Activated CD8-positive, alpha-beta T cell treated with anti-CD3 and anti-CD28 coated beads, Interleukin-2, amount 10 ng/mL, durations not matched to agents 7 days and 5 days (primary cell): ENCODE measurements at regions not wholly inside any gene's neighbourhood (a gene's known extent, or its start where the extent isn't known, plus 50 kb on each side); places are given as distances from the start of the nearest gene placed in this dataset.

Experiments used
- ATAC-seq: fragments of 150-1000 bp; cut with Tn5 transposase; one replicate; pipeline ENCODE4 v1.10.0; 2021; ENCODE audit warnings: moderate library complexity
- CTCF ChIA-PET: fragments of 350-600 bp; sonication (Branson Sonifier 250); formaldehyde crosslinking; loops from one replicate; lab custom pipeline; 2021; ENCODE audit warnings: antibody characterized with exemption; lab: Charles Lee
- POLR2A ChIA-PET: fragments of 350-600 bp; sonication (Branson Sonifier 250); formaldehyde crosslinking; loops from one replicate; lab custom pipeline; 2021; ENCODE audit warnings: antibody characterized with exemption; lab: Charles Lee
- DNase-seq: peaks from one replicate; pipeline ENCODE4 v3.0.0-alpha.2; 2020
- H3K27ac Mint-ChIP-seq: one replicate; pipeline ENCODE4 v1.8.0; 2021; ENCODE audit warnings: mild to moderate bottlenecking, mixed read lengths
- H3K27me3 Mint-ChIP-seq: one replicate; pipeline ENCODE4 v1.8.0; 2021; ENCODE audit warnings: low read depth, mixed read lengths
- H3K36me3 Mint-ChIP-seq: one replicate; pipeline ENCODE4 v1.8.0; 2021; ENCODE audit warnings: low read depth, mixed read lengths
- H3K4me1 Mint-ChIP-seq: one replicate; pipeline ENCODE4 v1.8.0; 2021; ENCODE audit warnings: low read depth, mixed read lengths
- H3K4me3 Mint-ChIP-seq: one replicate; pipeline ENCODE4 v1.8.0; 2021; ENCODE audit warnings: mild to moderate bottlenecking, mixed read lengths
- H3K9me3 Mint-ChIP-seq: one replicate; pipeline ENCODE4 v1.8.0; 2022; ENCODE audit warnings: mixed read lengths; ENCODE audit not compliant: insufficient read depth

GRCh38 chr5:67308988-67309688, 112.5 kb upstream of the CD180 start:
- CTCF ChIA-PET, result no interaction called here
- POLR2A ChIA-PET, result no interaction called here
- H3K9me3 Mint-ChIP-seq, result no peaks in the 10 kb centered on the region
- ATAC-seq (no peak), DNase-seq (no peak)
- H3K4me1 Mint-ChIP-seq, result peaks cover 13% of the 10 kb centered on the region
- no peak overlapping the region for H3K4me3 Mint-ChIP-seq
- H3K36me3 Mint-ChIP-seq, result no peaks in the 10 kb centered on the region
- H3K27ac Mint-ChIP-seq, result no peak overlapping the region
- no peaks in the 10 kb centered on the region for H3K27me3 Mint-ChIP-seq

DNA sequence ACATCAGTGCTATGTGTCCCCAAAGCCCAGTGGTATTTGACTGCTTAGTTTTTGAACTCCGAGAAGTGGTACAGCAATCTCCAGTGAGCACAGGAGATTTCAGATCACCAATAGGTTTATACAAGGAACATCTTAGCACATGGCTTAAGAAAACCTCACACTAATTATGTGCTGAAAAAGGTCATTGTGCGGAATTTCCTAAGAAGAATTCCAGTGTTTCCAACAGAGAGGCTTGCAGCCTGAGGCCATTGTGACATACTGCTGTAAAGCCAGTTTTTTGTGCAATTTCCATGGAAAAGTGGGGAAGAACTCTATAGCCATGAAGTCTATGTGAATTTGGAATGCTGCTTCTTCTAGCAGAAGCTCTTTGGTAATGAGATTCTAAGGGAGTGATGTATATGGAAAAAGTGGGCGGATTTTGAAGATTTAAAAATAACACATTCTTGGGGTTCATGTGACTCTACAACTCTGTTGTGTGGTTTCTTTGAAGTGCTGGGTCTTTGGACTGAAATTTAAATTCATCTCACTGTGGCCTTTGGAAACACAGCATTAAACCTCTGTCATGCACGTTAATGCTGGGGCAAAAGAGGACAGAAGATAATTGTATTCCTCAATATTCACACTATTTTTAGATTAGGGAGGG, 110.5 kb upstream of the CD180 start:
- no peaks in the 10 kb centered on the region for H3K36me3 Mint-ChIP-seq
- POLR2A ChIA-PET, result no interaction called here

DNA sequence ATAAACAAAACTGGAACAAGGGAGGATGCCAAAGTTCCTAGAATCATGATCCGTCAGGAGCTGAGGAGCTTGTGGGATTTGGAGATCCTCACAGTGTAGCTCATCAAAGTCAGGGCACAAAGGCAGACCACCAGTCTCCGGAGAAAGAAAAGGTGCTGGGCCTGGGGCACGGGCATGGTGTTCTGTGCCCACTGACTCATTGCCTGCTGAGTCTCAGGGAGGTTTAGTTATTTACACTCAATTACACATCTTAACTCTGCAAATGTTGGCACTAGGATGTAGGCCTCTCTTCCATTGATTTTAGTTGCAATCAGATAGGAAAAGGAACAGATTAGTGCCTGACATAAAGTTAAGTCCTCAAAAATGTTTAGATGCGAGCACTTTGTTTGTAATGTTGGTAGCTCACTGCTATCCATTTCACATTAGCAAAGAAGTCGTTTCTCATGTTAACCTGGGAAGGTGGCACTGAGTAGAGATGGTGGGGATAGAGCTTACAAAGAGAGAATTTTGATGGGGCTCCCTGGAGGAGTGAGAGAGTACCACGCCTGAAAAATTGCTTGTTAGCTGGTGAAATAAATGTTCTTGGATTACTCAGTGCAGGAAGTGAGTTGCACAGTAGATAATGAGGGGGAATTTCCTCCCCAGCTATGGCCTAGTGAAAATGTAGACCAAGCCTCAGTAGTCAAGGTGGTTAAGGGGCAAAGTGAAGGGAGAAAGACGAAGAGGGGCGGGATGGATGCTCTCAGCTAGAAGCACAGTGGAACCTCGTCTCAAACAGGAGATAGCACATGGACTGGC, 109.5 kb upstream of the CD180 start:
- Mint-ChIP-seq H3K27me3 (no peaks in the 10 kb centered on the region), H3K4me3 (no peak overlapping the region), H3K27ac (no peak overlapping the region), H3K9me3 (no peaks in the 10 kb centered on the region), H3K36me3 (no peaks in the 10 kb centered on the region), H3K4me1 (peaks cover 13% of the 10 kb centered on the region)
- ATAC-seq (no peak), DNase-seq (no peak)
- CTCF ChIA-PET, result interaction anchor here (1.0 kb wide), 1 partner anchor 60 kb away, joined by 4 read pairs; no protein-coding TSS in a partner anchor
- POLR2A ChIA-PET, result no interaction called here

More for the DNA sequence above, 110.5 kb upstream of the CD180 start:
- Mint-ChIP-seq H3K9me3 (no peaks in the 10 kb centered on the region), H3K27me3 (no peaks in the 10 kb centered on the region), H3K4me3 (no peak overlapping the region), H3K27ac (no peak overlapping the region), H3K4me1 (peaks cover 13% of the 10 kb centered on the region)
- no peak for ATAC-seq
- CTCF ChIA-PET, result no interaction called here
- no peak for DNase-seq

GRCh38 chr5:67305401-67305800, 108.8 kb upstream of the CD180 start:
- H3K4me1 Mint-ChIP-seq, result peaks cover 13% of the 10 kb centered on the region
- DNase-seq (no peak), ATAC-seq (no peak)
- no peak overlapping the region for H3K4me3 Mint-ChIP-seq
- POLR2A ChIA-PET, result no interaction called here
- no peaks in the 10 kb centered on the region for H3K27me3 Mint-ChIP-seq
- no peaks in the 10 kb centered on the region for H3K36me3 Mint-ChIP-seq
- CTCF ChIA-PET, result no interaction called here
- no peaks in the 10 kb centered on the region for H3K9me3 Mint-ChIP-seq
- H3K27ac Mint-ChIP-seq, result no peak overlapping the region

DNA sequence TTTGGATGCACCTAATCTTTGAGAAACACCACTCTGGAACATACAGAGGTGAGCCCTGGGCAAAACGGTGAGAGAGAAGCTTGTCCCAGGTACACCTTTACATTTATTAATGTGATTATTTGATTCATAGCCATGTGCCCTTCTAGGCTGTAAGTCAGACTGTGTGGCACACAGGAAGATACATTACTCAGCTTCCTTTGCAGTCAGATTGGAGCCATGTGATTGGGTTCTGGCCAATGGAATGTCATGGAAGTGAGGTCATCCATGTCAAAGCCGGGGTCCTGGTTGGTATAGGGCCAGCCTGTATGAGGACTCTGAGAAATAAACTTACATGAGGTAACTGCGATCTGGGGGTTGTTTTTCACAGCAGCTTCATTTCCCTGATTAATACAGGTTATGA, 106.8 kb upstream of the CD180 start:
- Mint-ChIP-seq H3K36me3 (no peaks in the 10 kb centered on the region), H3K27ac (no peak overlapping the region), H3K9me3 (no peaks in the 10 kb centered on the region), H3K27me3 (peaks cover 2% of the 10 kb centered on the region), H3K4me1 (peaks cover 13% of the 10 kb centered on the region), H3K4me3 (no peak overlapping the region)
- DNase-seq, result no peak
- CTCF ChIA-PET, result no interaction called here
- POLR2A ChIA-PET, result no interaction called here
- no peak for ATAC-seq

DNA sequence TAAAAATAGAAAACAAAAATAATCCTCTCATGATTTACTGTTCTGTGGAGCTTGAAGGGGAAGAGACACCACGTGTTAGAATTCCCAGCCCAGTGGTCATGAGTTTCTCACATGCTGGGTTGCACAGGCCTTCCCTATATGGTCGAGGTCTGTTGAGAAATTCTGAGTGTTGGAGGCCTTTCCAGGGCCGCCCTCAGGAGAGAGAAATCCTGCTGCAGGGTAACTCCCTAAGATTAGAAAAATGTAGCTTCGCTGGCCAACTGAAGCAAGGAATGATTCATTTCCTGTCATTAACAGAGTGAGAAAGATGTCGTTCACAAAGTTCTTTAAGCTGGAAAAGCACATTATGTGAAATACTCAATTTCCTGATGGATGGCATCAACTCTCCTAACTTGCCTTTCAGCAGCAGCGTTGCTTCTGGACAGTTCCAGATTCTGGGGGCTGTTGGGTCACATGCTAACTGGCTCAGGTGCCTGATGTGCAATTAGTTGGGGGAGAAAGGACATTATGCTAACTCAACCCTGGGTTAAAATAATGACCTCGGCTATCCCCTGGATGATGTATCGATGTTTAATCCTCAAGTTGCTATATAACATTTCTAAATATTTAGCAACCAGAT, 104.8 kb upstream of the CD180 start:
- ChIA-PET POLR2A (no interaction called here), CTCF (no interaction called here)
- Mint-ChIP-seq H3K9me3 (no peaks in the 10 kb centered on the region), H3K4me3 (no peak overlapping the region), H3K36me3 (no peaks in the 10 kb centered on the region), H3K27ac (no peak overlapping the region), H3K4me1 (peaks cover 3% of the 10 kb centered on the region), H3K27me3 (peaks cover 2% of the 10 kb centered on the region)
- ATAC-seq, result no peak
- no peak for DNase-seq

- CTCF ChIA-PET, result no interaction called here
- POLR2A ChIA-PET, result no interaction called here
- H3K9me3 Mint-ChIP-seq, result no peaks in the 10 kb centered on the region
- no peak overlapping the region for H3K27ac Mint-ChIP-seq
- peaks cover 4% of the 10 kb centered on the region for H3K27me3 Mint-ChIP-seq
- DNase-seq (no peak), ATAC-seq (no peak)
- H3K4me1 Mint-ChIP-seq, result no peaks in the 10 kb centered on the region
- no peaks in the 10 kb centered on the region for H3K36me3 Mint-ChIP-seq
- H3K4me3 Mint-ChIP-seq, result no peak overlapping the region
Observed at GRCh38 chr5:67300326-67300725, 103.7 kb upstream of the CD180 start.

DNA sequence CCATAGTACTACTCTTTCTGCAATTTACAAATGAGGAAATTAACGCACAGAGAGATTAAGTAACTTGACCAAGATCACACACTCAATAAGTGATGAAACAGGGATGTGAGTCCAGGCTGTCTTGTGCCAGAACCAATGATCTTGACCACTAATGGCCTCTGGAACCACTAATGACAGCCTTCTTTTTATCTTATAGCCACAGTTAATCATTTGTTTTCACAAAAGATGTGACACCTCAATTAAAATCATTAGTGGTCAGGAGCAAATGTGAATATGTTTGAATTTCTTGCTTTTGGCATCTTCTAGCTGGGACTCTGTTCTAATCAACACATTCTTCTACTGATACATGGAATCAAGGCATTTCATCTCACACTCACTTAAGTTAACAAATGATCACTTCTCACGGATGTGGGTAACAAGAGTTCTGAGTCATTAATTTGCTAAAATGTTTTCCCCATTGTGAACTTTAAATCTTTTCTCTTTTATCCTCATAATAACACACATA, 102.7 kb upstream of the CD180 start:
- Mint-ChIP-seq H3K4me3 (no peak overlapping the region), H3K4me1 (no peaks in the 10 kb centered on the region), H3K9me3 (no peaks in the 10 kb centered on the region), H3K36me3 (no peaks in the 10 kb centered on the region), H3K27me3 (peaks cover 4% of the 10 kb centered on the region), H3K27ac (no peak overlapping the region)
- ChIA-PET POLR2A (no interaction called here), CTCF (no interaction called here)
- ATAC-seq (no peak), DNase-seq (no peak)

DNA sequence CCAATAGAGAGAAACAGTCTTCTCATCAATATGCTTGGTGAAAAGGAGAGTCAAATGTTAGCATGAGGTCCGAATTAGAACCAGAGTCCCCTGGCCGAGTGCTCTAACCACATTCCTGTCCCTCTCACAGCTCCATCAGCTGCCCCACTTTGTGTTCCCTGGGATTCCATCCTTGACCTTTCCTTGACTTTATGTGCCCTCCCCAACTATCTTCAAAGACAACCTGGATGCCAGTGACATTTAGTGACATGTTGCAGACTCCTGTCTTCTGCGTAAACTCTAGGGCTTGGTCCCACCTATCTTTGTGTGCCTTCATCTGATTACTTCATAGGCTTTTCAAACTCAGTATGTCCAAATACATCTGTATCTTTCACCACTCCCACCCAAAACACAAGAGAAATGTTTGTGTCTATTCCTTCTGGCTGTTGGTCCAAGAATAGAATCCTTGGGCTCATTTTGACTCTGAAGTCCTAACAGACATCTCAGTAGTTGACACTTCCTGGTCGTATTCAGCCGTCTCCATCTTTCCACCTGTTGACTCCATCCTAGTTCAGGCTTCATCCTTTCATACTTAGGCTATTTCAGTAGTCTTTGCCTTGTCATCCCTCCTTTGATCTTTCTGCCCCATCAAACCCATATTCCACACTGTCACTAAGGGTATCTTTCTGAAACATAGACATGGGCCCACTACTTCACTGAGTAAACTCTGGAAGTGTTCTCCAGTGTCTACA, 101.4 kb upstream of the CD180 start:
- no peaks in the 10 kb centered on the region for H3K9me3 Mint-ChIP-seq
- no peak overlapping the region for H3K27ac Mint-ChIP-seq
- peaks cover 4% of the 10 kb centered on the region for H3K27me3 Mint-ChIP-seq
- ATAC-seq (no peak), DNase-seq (no peak)
- H3K36me3 Mint-ChIP-seq, result no peaks in the 10 kb centered on the region
- CTCF ChIA-PET, result no interaction called here
- no peaks in the 10 kb centered on the region for H3K4me1 Mint-ChIP-seq
- POLR2A ChIA-PET, result no interaction called here
- no peak overlapping the region for H3K4me3 Mint-ChIP-seq

DNA sequence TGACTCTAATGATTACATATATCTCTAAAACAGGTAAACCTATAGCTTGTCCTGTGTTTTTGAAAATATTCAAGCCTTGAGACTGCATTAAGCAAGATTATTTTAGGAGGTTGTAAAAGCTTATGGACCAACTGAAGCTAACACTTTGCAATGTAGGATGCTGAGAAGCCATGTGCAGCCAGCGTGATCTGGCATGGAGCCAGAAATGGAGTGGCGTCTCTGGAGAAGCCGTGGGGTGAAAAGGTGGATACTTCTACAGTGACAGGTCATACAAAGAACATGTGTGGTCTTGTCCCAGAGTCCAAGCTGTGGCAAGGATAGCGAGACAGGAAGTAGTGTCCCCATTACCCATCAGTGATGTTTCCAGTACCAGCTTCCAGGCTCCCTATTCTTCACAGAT, 100.8 kb upstream of the CD180 start:
- Mint-ChIP-seq H3K27ac (no peak overlapping the region), H3K36me3 (no peaks in the 10 kb centered on the region), H3K27me3 (peaks cover 4% of the 10 kb centered on the region), H3K4me3 (no peak overlapping the region), H3K9me3 (no peaks in the 10 kb centered on the region), H3K4me1 (no peaks in the 10 kb centered on the region)
- no peak for DNase-seq
- ChIA-PET POLR2A (no interaction called here), CTCF (no interaction called here)
- ATAC-seq, result no peak

GRCh38 chr5:67294266-67294938, 97.8 kb upstream of the CD180 start:
- DNase-seq (no peak), ATAC-seq (no peak)
- Mint-ChIP-seq H3K4me3 (no peak overlapping the region), H3K4me1 (no peaks in the 10 kb centered on the region), H3K9me3 (no peaks in the 10 kb centered on the region), H3K27me3 (peaks cover 2% of the 10 kb centered on the region), H3K27ac (no peak overlapping the region), H3K36me3 (no peaks in the 10 kb centered on the region)
- CTCF ChIA-PET, result no interaction called here
- POLR2A ChIA-PET, result no interaction called here
